Right lobe of liver (tissue), 6 donors: ENCODE measurements at regions not wholly inside any gene's neighbourhood (a gene's known extent, or its start where the extent isn't known, plus 50 kb on each side); places are given as distances from the start of the nearest gene placed in this dataset.

ENCODE experiments used
- ATAC-seq, 4 donors: fragments of 200-7000 bp; cut with Tn5 transposase; one replicate each; pipeline ENCODE4 v1.9.1; 2020; ENCODE audit warnings: mild to moderate bottlenecking in 4 of 4, moderate library complexity in 4 of 4
- DNase-seq, 3 donors: peaks; one replicate each; pipeline ENCODE4 v3.0.0-alpha.2; 2020
- H3K27ac ChIP-seq, 3 donors: fragments of 200-600 bp; one replicate each; pipeline ENCODE4 v1.8.0; 2022
- H3K27me3 ChIP-seq, 2 donors: fragments of 200-600 bp; one replicate each; pipeline ENCODE4 v1.8.0; 2022
- H3K36me3 ChIP-seq, 4 donors: fragments of 200-600 bp; sonication (generic) in 1 of 4; one replicate each; pipeline versions ENCODE4 v1.5.1 to v1.8.0; 2017 to 2022; ENCODE audit warnings: control low read depth in 1 of 4
- H3K4me1 ChIP-seq, 4 donors: fragments of 200-600 bp; sonication (generic) in 1 of 4; one replicate each; pipeline versions ENCODE4 v1.5.1 to v1.8.0; 2017 to 2022; ENCODE audit warnings: control low read depth in 1 of 4
- H3K4me3 ChIP-seq, 3 donors: fragments of 200-600 bp; one replicate each; pipeline ENCODE4 v1.8.0; 2022
- H3K9me3 ChIP-seq, 4 donors: fragments of 200-600 bp; sonication (generic) in 1 of 4; one replicate each; pipeline versions ENCODE4 v1.5.1 to v1.8.0; 2017 to 2022; ENCODE audit warnings: control low read depth in 1 of 4
- CTCF ChIP-seq, 4 donors: fragments of 200-600 bp in 3 of 4; fragments of 450-650 bp in 1 of 4; IDR thresholded peaks; one replicate each; pipeline versions ENCODE4 v1.5.1 to v1.8.0; 2016 to 2022; ENCODE audit warnings: antibody characterized with exemption in 4 of 4, mild to moderate bottlenecking in 2 of 4
- POLR2A ChIP-seq: fragments of 450-650 bp; IDR thresholded peaks from one replicate; pipeline ENCODE4 v1.6.1; 2017; ENCODE audit warnings: antibody characterized with exemption, mild to moderate bottlenecking
- WGBS: methylation state at CpG from one replicate; pipeline ENCODE4 v1.1.6; 2018; ENCODE audit warnings: low coverage, low lambda C conversion rate; ENCODE audit not compliant: insufficient coverage; ENCODE audit errors: missing lambda C conversion rate; 5-methylcytosine and 5-hydroxymethylcytosine counted together
- intact Hi-C, 2 donors: fragments of 100-400 bp; cut with DNase I; formaldehyde crosslinking; loops; one replicate each; pipeline versions ENCODE4 v1.11.2 to v1.14.1; 2022
- donor health status: DM: no; HTN: yes; CAD: no.
- donor health status: DM: no; HTN: no; CAD: no.
- donor health status: DM: no; HTN: no; CAD: no.
- donor health status: DM: no; HTN: yes; CAD: no.
- donor health status: DM: no; HTN: yes; CAD: no.

GRCh38 chr7:85997515-85997914 is 646.2 kb upstream of the GRM3 start:
- Histone ChIP-seq H3K9me3 (no peaks in the 10 kb centered on the region), H3K4me3 (no peak overlapping the region), H3K27me3 (no peaks in the 10 kb centered on the region), H3K4me1 (no peaks in the 10 kb centered on the region), H3K27ac (no peak overlapping the region), H3K36me3 (no peaks in the 10 kb centered on the region)
- intact Hi-C loops, result no loop called here
- DNase-seq, result no peak
- ATAC-seq, result no peak
- TF ChIP-seq CTCF (IDR thresholded peaks at IDR 0.05) (no peak), POLR2A (no peak)

- DNase-seq (no peak), ATAC-seq (no peak)
- H3K27ac ChIP-seq, result no peak overlapping the region
- TF ChIP-seq CTCF (IDR thresholded peaks at IDR 0.05) (no peak), POLR2A (no peak)
- intact Hi-C loops, result no loop called here
- no peak overlapping the region for H3K4me3 ChIP-seq
- no peaks in the 10 kb centered on the region for H3K4me1 ChIP-seq
- no peaks in the 10 kb centered on the region for H3K36me3 ChIP-seq
- H3K27me3 ChIP-seq, result no peaks in the 10 kb centered on the region
- H3K9me3 ChIP-seq, result no peaks in the 10 kb centered on the region
- WGBS, result 53% methylated on average over 3 of the region's 3 CpGs
Measured at GRCh38 chr7:85995101-85995500, 648.6 kb upstream of the GRM3 start.

- Histone ChIP-seq H3K27me3 (no peaks in the 10 kb centered on the region), H3K36me3 (no peaks in the 10 kb centered on the region), H3K9me3 (no peaks in the 10 kb centered on the region), H3K4me1 (no peaks in the 10 kb centered on the region), H3K4me3 (no peak overlapping the region), H3K27ac (no peak overlapping the region)
- no peak for ATAC-seq
- TF ChIP-seq POLR2A (no peak), CTCF (IDR thresholded peaks at IDR 0.05) (no peak)
- no peak for DNase-seq
- WGBS, result 20% methylated on average over 1 of the region's 1 CpG
- intact Hi-C loops, result no loop called here
Measured at GRCh38 chr7:85980740-85981139, 663.0 kb upstream of the GRM3 start.

GRCh38 chr7:85974176-85974575 is 669.5 kb upstream of the GRM3 start:
- TF ChIP-seq CTCF (IDR thresholded peaks at IDR 0.05), result no peak
- no peak for TF ChIP-seq POLR2A
- Histone ChIP-seq H3K9me3 (no peaks in the 10 kb centered on the region), H3K4me1 (no peaks in the 10 kb centered on the region), H3K27me3 (no peaks in the 10 kb centered on the region), H3K4me3 (no peak overlapping the region), H3K27ac (no peak overlapping the region), H3K36me3 (no peaks in the 10 kb centered on the region)
- intact Hi-C loops, result no loop called here
- ATAC-seq (no peak), DNase-seq (no peak)
- 19% methylated on average over 1 of the region's 1 CpG for WGBS

GRCh38 chr7:85972504-85973141 is 671.1 kb upstream of the GRM3 start:
- Histone ChIP-seq H3K4me1 (no peaks in the 10 kb centered on the region), H3K36me3 (no peaks in the 10 kb centered on the region), H3K27ac (no peak overlapping the region), H3K27me3 (no peaks in the 10 kb centered on the region), H3K4me3 (no peak overlapping the region), H3K9me3 (no peaks in the 10 kb centered on the region)
- TF ChIP-seq POLR2A, result no peak
- no peak for TF ChIP-seq CTCF (IDR thresholded peaks at IDR 0.05)
- peak in 1 of 3 donors; percentile 44 for DNase-seq
- ATAC-seq, result peak in 1 of 4 donors; percentile 33
- 60% methylated on average over 1 of the region's 13 CpGs for WGBS
- intact Hi-C loops, result no loop called here
